ENCODE measurements at regions not wholly inside any gene's neighbourhood (a gene's known extent, or its start where the extent isn't known, plus 50 kb on each side); places are given as distances from the start of the nearest gene placed in this dataset.
A peak's percentile ranks its signal among the peaks of the same experiment; 100 is the strongest.
"Not testable (repeated sequence)": the region's sequence is repeated elsewhere in the genome, so short reads cannot be mapped to it uniquely, and the experiment has no call there.

DNA sequence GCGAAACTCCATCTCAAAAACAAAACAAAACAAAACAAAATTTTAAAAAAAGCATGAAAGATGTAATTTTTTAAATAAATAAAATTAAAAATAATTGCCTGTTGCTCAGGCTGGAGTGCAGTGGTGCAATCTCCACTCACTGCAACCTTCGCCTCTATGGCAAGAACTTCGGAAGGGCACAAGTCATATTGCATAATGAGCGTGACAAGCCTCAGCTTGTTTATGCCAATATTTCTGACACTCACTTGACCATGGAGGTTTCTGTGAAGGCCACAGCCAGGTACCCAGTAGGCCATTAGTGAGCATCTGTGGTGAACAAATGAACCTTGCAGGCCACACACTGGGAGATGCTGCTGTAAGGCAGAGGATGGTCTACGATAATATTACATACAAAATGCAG is 106.1 kb upstream of the KMT2C start:
- DNase-seq (ENCODE audit: low spot score), result no peak

GRCh38 chr7:152539190-152539495 is 103.3 kb upstream of the KMT2C start:
- not testable (repeated sequence) for DNase-seq (ENCODE audit: low spot score)

GRCh38 chr7:152538346-152539189 is 102.8 kb upstream of the KMT2C start:
- DNase-seq (ENCODE audit: low spot score), result not testable (repeated sequence)

GRCh38 chr7:152537639-152538038 is 101.8 kb upstream of the KMT2C start:
- no peak for DNase-seq (ENCODE audit: low spot score)

DNA sequence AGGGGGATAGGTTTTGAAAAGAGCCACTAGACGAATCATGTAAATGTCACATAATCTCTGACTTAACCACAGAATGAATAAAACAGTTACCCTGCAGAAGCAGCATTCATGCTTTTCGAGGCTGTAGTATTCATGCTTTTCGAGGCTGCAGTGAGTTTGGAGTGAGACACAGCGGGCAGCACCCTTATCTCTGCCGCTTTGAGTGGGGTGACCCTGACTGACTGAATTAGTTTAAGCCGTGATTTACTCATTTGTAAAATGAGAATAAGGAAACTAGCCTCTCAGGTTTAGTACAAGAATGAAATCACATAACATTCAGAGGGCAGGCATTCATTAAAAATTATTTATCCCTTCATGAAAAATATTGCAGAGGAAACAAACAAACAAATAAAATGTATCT is 92.8 kb upstream of the KMT2C start:
- DNase-seq (ENCODE audit: low spot score), result no peak

GRCh38 chr7:152527610-152528032 is 91.8 kb upstream of the KMT2C start:
- DNase-seq (ENCODE audit: low spot score), result no peak

DNA sequence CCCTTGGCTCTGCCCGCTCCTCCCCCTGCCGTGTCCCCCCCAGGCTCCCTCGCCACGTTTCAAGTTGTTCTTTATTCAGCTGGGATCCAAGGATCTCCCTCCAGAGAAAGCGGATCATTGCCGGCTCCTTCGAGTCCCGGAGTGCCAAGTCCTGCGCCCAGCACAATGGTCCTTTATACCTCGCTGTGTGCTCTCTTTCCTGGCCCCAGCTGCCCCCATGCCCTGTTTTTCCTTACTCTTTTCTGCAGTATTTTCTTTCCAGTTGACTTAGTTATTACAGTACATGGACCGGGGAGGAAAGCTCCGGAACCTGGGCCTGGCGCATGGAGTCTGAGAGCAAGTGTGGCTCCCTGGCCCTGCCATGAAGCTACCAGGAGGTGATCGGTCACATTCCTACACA is 88.1 kb upstream of the KMT2C start:
- DNase-seq (ENCODE audit: low spot score), result no peak

- no peak for DNase-seq (ENCODE audit: low spot score)
Observed at GRCh38 chr7:152522571-152523067, 86.8 kb upstream of the KMT2C start.

- no peak for DNase-seq (ENCODE audit: low spot score)
Observed at GRCh38 chr7:152521420-152522337, 85.9 kb upstream of the KMT2C start.

DNA sequence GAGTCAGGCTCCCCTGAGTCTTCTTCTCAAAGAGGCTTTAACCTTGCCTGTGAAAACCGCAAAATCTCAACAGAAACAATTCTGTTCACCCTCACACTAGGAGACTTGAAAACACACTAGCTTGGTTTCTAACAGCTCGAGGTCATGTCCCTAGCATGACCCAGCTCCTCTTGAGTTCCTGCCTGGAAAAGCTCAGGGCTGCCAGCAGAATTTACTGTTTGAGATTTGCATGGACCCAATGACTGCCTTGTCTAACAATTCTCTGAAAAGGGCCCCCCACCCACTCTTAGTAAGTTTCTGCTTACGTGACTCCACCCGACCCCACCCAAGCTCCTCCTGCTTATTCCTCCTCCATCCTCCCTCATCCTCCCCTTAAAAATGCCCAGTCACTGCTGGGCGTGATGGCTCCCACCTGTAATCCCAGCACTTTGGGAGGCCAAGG is 85.1 kb upstream of the KMT2C start:
- no peak for DNase-seq (ENCODE audit: low spot score)

- no peak for DNase-seq (ENCODE audit: low spot score)
Observed at GRCh38 chr7:152519290-152519689, 83.5 kb upstream of the KMT2C start.

DNA sequence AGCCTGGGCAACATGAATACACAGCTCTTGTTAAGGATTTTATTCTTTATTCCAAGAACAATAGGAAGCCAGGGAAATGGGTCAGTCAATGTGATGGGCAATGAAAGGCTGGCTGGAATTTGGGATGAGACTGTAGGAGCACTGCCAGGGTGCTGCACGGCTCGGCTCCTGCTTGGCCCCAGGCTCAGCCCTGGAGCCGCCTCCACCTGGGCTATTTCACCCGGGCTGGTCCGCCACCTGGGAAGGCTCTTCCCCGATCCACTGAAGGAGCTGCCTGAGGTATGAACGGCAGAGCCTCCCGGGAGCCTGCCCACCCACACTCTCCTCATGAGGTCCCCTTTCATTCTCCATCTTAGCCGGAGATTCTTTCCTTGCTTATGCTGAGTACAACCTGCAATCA is 80.4 kb upstream of the KMT2C start:
- DNase-seq (ENCODE audit: low spot score), result no peak

DNA sequence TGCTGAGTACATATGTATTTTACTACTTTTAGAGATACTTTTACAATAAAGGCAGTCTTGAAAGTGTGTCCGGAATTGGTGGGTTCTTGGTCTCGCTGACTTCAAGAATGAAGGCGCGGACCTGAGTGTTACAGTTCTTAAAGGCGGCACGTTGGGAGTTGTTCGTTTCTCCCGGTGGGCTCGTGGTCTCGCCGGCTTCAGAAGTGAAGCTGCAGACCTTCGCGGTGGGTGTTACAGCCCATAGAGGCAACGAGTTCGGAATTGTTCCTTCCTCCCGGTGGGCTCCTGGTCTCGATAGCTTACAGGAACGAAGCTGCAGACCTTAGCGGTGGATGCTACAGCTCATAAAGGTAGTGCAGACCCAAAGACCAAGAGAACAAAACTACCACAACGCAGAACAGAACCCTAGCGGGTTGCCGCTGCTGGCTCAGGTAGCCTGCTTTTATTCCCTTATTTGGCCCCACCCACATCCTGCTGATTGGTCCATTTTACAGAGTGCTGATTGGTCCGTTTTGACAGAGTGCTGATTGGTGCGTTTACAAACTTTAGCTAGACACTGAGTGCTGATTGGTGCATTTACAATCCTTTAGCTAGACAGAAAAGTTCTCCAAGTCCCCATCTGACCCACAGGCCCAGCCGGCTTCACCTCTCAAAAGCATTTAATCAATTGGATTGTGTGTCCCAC is 79.6 kb upstream of the KMT2C start:
- not testable (repeated sequence) for DNase-seq (ENCODE audit: low spot score)

DNA sequence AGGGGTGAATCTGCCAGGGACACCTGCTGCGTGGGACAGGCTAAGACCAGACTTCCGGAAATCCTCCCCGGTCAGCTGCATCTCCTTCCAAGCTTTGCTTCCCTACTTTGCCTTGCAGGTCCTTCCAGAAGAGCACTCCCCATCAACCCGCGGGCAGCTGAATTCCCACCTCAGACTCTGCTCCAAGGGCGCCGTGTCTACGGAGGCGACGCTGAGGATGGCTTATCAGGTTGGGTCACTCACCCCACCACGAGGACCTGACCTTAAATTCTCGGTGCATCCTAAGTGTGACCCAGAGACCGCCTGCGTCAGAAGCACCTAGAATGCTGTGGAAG is 78.9 kb upstream of the KMT2C start:
- DNase-seq (ENCODE audit: low spot score), result no peak

DNA sequence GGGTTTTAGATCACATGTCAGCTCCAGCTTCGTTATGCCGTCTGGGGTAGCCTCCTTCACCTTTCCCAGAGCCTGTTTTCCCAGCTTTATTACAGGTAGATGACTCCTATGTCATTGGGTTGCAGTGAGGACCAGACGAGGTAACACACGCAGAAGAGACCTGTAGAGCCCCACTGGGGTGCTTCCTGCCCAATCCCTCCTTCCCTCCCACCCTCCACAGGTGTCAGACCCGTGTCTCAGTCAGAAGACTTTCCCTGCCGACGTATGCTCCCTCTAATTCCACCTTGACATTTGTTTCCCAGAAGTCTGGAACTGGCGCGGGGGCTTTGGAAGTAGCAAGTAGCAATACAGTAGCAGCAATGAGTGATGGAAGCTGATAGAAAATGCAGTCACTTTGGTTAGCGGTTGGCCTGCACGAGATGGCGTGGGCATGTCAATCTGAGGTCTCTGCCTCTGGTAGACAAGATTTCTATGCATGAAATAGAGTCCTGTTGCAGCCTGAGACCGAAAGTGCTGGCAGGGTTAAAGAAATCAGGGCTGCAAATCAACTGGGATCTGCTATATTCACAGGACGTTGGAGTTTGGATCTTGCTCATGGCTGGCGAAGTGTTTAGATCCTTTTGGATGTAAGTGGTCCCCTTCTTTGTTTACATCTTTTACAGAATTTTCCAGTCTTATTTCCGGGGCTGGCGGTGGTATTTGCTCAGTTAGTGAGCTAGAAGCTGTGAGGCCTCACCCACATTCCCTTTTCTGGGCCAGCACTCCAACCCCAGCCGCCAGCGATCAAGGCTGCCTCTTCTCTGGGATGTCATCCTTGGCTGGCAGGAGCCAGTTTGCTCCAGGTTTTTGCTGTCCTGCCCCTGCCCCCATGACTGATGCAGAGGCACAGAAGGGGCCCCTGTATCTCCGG is 78.3 kb upstream of the KMT2C start:
- DNase-seq (ENCODE audit: low spot score), result no peak

DNA sequence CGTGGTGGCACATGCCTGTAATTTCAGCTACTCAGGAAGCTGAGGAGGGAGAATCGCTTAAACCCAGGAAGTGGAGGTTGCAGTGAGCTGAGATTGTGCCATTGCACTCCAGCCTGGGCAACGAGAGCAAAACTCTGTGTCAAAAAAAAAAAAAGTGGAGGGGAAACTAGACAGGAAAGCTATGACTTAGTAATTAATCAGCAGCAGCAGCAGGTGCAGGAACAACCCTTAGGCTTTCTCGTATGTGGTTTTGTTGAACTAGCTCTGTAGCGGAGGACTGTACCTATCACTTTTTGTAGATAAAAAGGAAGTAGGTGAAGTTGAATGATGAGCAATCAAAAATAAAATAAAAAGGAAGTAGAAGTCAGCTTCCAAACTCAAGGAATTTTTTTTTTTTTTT is 76.9 kb upstream of the KMT2C start:
- peak; percentile 63 for DNase-seq (ENCODE audit: low spot score)

DNA sequence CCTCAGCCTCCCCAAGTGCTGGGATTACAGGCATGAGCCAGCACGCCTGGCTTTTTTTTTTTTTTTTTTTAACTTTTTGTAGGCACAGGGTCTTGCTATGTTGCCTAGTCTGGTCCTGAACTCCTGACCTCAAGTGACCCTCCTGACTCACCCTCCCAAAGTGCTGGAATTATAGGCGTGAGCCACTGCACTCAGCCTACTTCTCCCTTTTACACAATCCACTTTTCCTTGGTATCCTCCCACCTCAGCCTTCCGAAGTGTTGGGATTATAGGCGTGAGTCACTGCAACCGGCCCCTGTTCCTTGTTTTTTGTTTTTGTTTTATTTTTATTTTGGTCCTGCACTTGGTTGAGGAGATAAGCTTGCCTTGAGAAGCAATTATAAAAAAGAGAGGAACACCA is 75.9 kb upstream of the KMT2C start:
- DNase-seq (ENCODE audit: low spot score), result no peak

- DNase-seq (ENCODE audit: low spot score), result no peak
Observed at GRCh38 chr7:152508701-152509100, 72.9 kb upstream of the KMT2C start.

DNA sequence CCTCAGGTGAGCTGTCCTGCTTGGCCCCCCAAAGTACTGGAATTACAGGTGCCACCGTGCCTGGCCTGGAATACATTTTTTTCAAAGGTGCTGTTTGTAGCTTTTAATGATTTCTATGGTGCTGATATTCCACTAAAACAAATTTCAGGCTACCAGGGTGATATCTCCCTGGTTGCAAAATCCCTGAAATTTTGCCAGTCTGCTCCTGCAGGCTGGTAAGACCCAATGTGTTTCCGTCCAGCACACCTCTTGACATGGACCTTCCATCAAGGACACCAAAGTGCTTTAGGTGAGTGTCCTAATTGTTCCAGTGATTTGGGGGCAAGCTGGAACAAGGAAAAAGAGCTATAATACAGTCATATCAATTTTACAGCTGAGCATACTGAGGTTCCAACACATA is 69.8 kb upstream of the KMT2C start:
- no peak for DNase-seq (ENCODE audit: low spot score)

DNA sequence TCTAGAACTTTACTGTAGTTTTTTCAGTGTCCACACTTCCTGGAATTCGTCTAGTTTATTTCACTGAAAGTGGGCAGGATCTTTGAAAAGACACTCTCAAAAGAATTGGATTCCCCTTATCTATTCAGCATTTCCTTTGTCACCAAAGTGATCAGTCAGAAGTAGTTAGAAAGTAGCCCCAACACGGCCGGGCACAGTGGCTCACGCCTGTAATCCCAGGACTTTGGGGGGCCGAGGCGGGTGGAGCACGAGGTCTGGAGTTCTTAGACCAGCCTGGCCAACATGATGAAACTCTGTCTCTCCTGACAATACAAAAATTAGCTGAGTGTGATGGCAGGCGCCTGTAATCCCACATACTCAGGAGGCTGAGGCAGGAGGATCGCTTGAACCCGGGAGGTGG is 69.0 kb upstream of the KMT2C start:
- DNase-seq (ENCODE audit: low spot score), result no peak

- no peak for DNase-seq (ENCODE audit: low spot score)
Observed at GRCh38 chr7:152504367-152504766, 68.6 kb upstream of the KMT2C start.

Data from CD4-positive, alpha-beta T cell treated with Interleukin-6 at 100 ng/mL for 8 hours (primary cell).